Caki2 (cell line): ENCODE measurements at regions not wholly inside any gene's neighbourhood (a gene's known extent, or its start where the extent isn't known, plus 50 kb on each side); places are given as distances from the start of the nearest gene placed in this dataset.
"Not testable (repeated sequence)": the region's sequence is repeated elsewhere in the genome, so short reads cannot be mapped to it uniquely, and the experiment has no call there.

Source experiments
- DNase-seq: peaks from one replicate; pipeline ENCODE4 v3.0.0-alpha.2; 2015; ENCODE audit warnings: low read depth
- in situ Hi-C: cut with HindIII; loops from 2 replicates; pipeline ENCODE4 v1.10.0; 2016; ENCODE audit warnings: low sequenced_read_pairs, low pct_unique_long_range_greater_than_20kb, mixed read lengths

DNA sequence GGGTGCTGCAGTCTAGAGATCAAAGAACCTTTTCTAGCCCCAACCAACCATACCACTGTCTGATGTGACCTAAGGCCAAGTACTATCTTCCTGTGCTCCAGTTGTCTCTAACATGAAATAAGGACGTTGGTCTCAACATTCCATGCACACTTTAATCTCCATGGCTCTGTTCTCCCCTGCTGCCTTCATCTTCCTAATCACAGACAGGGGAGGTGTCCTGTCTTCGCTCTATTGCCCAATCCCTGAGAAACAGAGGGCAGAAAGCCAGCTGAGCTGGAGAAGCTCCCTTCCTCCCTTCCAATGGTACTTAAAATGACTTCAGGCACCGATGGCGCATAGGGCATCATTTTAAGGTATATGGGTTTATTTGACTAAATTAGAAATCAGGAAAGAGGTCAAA lies 148.9 kb upstream of the GNAO1 start:
- in situ Hi-C loops, result no loop called here
- no peak for DNase-seq

DNA sequence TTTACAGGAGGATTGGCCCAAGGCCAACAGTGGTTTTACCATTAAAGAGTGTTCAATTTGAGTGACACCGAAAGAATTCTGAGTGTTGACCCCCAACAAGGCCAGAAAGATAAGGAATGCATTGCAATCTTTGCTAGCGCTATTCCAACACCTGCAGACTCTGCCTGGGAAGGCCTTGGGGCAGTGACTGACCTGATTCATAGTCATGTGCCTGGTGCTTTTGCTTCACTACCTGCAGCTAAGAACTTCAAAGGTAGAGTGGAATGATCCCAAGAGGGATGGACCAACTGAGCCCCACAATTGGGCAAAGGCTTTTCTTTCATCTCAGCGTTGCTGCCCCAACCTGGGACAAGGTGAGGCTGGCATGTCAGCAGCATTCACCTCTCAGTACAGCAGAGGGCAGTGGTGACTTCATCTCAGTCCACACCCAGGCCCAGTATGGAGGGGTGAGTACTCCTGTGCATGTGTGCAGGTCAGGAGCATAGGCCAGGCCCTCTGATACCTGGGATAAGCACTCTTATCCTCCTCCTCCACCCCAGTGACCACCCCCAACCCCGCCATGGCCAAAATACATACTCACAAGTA lies 149.6 kb upstream of the GNAO1 start:
- peak; percentile 1 for DNase-seq
- in situ Hi-C loops, result no loop called here

DNA sequence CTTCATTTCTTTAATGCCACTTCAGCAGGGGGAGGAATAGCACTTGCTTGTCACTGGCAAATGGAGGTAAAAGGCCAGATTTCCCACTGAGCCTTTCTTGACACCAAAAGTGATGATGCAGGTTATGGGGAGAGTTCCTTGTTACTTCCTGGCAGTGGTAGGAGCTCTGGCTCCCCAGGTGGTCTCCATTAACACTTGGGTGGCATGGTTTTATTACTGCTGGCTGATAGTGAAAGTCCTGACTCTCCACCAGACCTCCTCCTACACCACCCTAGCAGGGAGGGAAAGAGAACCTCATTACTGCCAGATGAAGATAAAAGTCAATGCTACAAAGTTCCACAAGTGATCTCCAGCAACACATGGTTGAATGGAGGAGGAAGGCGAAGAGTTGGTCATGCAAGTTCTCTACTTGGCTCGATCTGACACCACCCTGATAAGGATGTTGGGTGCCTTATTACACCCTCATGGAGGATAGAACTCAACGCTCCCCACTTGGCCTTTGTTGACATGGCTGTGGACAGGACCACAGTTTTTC lies 152.7 kb upstream of the GNAO1 start:
- in situ Hi-C loops, result no loop called here
- DNase-seq, result no peak

DNA sequence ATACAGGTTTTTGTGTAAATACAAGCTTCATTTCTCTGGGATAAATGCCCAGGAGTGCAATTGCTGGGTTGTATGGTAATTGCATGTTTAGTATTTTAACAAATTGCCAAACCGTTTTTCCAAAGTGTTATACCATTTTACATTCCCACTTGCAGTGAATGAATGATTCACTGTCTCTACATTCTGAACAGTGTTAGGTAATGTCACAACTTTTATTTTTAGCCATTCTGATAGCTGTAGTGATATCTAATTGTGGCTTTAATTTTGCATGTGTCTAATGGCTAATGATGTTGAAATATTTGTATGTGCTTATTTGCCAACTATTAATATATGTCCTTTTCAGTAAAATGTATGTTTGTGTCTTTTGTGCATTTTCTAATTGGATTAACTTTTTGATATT lies 156.9 kb upstream of the CES5A start:
- no peak for DNase-seq
- in situ Hi-C loops, result no loop called here

DNA sequence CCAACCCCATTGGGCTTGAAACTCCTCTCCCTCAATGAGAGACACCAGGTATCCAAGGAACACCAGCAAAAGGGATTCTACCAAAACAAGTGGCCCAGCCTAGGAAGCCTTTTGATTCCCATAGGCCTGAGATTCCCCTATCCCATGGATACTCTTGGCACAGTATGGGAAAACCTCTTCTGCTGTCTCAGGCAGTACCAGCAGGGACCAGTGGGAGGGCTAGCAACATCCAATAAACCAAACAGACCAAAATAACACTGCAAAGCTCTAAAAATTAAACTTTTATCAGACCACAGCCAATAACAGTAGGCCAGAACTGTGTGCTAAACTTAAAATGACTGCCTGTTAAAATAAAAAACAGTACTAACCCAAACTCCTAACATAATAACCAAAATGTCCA lies 153.9 kb upstream of the CES5A start:
- in situ Hi-C loops, result no loop called here
- no peak for DNase-seq

DNA sequence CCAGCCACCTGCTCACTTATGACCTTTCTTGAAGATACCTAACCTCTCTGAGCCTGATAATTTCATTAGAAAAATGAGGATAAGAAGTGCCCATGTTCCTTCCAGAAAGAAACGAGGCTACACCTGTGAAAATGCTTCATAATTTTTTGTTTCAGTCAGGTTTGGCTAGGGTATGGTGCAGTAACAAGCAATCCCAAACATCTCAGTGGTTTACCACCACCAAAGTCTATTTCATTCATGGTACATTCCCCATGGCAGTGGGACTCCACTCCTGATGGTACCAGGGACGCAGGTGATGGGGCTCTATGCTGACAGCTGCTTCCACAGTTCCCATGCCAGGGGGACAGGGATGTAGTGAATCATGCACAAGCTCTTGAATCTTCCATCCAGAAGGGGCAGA lies 147.6 kb upstream of the CES5A start:
- DNase-seq, result no peak
- in situ Hi-C loops, result no loop called here

DNA sequence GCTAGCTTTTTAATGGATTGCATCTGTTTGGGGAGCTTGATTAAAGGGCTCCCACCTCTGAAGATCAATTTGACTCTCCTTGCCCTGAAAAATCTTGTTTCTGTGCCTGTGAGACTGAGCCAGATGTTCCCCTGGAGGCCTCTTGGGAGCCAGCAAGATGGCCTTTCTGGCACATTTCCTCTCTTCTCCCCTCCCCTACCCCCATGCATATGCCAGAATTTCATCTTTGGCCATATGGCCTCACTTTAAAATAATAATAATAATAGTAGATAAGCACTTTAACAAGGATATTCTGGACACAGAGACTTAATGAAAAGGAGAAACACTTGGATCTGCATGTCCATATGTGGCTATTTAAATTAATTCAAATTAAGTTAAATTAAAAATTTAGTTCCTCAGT lies 144.1 kb upstream of the CES5A start:
- in situ Hi-C loops, result no loop called here
- DNase-seq, result no peak

DNA sequence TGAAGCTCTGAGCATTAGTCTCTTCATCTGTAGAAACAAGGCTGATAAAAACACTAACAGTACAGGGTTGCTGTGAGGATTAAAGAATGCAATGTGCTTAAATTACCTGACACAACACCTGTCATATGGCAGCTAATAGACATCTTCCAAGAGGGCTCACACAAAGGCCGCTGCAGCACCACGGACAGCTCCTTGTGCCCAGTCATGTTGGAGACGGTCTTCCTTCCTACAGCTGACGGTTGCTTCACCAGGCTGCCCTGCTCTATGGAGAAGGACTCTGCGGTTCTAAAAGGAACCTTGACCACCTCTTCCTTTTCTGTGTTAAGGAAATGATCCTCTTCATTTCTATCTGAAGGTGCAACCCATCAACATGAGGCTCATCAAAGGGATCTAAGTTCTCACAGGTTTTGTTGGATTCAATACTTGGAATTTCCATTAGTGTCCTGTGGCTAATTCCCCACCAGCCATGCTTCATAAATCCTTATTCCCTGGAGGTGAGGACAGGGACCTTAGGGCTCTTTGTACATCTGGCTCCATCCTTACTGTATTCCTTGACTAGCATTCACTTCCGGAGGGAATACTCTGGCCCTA lies 138.9 kb upstream of the CES5A start:
- in situ Hi-C loops, result no loop called here
- peak; percentile 16 for DNase-seq

DNA sequence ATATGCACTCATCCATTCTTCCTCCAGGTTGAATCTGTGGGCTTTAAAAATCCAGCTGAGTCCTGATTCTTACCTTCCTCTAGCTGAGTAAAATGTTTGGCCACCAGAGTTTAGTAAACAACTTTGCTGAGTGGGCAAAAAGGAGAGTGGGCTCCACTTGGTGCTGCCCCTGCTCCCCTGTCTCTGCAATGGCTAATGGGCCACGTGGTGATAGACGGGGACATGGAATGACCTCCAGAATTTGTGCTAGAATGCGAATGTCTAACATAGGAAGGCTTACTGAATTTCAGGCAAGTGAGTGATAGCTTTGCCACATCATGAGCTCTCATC lies 137.3 kb upstream of the CES5A start:
- in situ Hi-C loops, result no loop called here
- no peak for DNase-seq

DNA sequence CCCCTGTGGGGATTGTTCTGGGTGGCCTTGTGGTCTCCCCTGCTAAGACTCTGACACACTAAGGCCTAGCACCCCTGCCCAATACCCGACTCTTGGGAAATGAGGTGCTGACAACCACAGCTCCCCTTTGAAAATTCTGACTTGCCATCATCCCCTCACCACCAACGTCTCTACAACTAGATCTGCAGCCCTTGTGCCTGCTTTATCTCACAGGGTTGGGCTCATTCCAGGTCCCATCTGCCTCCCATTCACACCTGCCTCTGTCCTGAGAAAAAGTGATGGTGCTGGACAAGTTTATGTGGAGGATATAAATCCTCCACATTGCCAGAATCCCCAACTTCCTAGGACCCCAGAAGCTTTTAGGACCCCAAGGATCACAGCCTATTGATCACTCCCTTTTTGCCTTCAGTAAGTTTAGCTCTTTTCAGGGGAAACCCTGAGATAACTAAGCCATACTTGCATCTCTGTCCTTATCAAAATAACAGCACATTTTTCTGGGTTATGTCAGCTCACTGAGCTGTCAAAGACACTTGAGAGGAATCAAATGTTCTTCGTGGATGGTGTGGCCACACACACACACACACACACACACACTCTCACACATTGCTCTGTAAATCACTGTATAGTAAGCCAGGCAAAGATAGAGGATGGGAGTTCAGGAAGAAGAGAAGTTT lies 136.8 kb upstream of the CES5A start:
- no peak for DNase-seq
- in situ Hi-C loops, result no loop called here

DNA sequence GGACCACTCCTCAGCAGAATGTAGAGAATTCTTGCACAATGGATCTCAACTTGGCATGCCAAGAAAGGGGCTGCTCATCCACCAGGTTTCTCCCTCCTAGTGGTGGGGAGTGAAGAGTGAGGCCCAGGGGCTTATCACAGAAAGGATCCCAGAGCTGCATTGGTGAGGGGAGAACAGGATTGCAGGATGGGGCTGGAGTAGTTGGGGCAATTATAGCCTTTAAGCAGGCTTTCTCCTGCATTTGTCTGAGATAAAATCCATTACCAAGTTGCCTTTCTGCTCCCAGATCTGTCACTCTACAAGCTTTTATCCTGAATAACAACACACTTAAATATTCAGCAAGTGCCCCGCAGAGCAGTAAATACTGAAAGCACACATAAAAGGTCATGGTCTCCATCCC lies 130.8 kb upstream of the CES5A start:
- in situ Hi-C loops, result no loop called here
- no peak for DNase-seq

DNA sequence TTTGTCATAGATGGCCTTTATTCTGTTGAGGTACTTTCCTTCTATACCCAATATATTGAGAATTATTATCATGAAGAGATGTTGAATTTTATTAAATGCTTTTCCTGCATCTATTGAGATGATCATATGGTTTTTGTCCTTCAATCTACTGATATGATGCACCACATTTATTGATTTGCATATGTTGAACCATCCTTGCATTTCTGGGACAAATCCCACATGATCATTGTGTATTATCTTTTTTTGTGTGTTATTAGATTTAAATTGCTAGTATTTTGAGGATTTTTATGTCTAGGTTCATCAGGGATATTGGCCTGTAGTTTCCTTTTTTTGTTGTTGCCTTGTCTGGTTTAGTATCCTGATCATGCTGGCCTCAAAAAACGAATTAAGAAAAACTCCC lies 124.5 kb upstream of the CES5A start:
- in situ Hi-C loops, result no loop called here
- DNase-seq, result no peak

DNA sequence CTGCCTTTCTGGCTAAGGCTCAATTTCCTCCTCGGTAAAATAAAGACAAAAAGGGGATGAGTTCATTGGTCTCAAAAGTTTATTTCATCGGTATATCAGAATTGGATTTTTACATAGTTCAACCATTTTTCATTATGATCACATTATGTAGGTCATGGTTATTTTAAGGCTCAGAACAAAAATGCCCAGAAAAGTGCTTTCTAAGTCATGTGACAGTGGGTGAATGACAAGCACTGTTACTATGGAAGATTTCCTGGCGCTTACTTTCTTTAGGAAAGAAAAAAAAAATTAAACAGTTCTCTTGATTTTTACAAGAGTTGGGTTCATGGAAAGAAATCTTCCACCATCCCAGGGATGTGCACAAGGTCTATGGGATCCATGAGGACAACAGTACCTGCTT lies 117.9 kb upstream of the CES5A start:
- DNase-seq, result no peak
- in situ Hi-C loops, result no loop called here

DNA sequence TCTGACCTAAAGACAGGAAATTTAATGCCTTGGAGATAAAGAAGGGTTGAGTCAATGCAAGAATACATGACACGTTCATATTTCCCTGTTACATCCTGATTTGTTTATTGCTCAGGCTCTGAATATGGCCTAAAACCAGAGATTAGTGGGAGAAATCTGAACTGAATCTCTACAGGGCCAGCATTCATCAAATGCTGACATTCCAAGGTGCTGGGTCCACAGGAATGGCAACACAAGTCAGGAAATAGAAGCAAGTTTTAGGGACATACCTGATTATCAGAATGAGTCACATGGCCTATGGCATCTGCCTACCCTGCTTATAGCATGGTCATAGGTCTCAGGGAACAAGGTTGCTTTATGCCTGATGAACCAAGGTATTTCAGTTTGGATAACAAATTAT lies 117.4 kb upstream of the CES5A start:
- in situ Hi-C loops, result no loop called here
- no peak for DNase-seq

DNA sequence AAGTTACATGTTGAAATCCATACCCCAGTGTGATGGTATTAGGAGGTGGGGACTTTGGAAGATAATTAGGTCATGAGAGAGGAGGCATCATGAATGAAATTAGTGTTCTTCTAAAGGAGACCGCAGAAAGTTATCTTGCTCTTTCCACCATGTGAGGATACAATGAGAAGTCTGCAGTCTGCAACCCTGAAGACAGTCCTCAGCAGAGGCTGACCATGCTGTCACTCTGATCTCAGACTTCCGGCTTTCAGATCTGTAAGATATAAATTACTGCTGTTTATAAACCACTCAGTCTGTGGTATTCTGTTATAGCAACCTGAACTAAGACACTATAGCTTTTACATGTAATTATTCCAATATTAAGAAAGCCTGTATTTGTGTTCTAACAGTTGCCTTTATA lies 116.7 kb upstream of the CES5A start:
- DNase-seq, result no peak
- in situ Hi-C loops, result no loop called here

DNA sequence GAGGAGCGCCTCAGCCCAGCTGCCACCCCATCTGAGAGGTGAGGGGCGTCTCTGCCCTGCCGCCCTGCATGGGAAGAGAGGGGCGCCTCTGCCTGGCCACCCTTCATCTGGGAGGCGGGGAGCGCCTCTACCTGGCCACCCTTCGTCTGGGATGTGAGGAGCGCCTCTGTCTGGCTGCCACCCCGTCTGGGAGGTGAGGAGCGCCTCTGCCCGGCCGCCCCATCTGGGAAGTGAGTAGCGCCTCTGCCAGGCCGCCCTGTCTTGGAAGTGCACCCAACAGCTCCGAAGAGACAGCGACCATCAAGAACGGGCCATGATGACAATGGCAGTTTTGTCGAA lies 114.4 kb upstream of the CES5A start:
- in situ Hi-C loops, result no loop called here
- DNase-seq, result no peak

DNA sequence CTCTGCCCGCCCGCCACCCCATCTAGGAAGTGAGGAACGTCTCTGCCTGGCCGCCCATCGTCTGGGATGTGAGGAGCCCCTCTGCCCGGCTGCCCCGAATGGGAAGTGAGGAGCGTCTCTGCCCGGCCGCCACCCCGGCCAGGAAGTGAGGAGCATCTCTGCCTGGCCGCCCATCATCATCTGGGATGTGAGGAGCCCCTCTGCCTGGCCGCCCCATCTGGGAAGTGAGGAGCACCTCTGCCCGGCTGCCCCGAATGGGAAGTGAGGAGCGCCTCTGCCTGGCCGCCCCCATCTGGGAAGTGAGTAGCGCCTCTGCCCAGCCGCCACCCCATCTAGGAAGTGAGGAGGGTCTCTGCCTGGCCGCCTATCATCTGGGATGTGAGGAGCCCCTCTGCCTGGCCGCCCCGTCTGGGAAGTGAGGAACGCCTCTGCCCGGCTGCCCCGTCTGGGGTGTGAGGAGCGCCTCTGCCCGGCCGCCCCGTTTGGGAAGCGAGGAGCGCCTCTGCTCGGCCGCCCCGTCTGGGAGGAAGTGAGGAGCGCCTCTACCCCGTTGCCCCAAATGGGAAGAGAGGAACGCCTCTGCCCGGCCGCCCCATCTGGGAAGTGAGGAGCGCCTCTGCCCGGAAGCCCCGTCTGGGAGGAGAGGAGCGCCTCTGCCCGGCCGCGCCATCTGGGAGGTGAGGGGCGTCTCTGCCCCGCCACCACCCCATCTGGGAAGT lies 113.8 kb upstream of the CES5A start:
- DNase-seq, in situ Hi-C loops: not testable (repeated sequence)

DNA sequence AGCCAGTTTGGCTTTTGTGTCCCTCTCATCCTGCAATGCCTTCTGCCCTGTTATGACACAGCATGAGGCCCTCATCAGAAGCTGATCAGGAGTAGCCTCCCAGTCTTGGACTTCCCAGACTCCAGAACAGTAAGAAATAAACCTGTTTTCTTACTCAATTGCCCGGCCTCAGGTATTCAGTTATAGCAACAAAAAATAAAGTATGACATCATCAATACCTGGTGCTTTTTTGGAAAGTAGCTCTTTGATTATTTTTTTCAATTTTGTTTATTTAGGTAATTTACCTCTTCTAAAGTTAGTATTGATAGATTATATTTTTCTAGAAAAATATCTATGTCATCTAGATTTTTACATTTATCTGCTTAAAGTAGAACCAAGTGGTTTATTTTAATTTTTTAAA lies 112.8 kb upstream of the CES5A start:
- in situ Hi-C loops, result no loop called here
- DNase-seq, result no peak

DNA sequence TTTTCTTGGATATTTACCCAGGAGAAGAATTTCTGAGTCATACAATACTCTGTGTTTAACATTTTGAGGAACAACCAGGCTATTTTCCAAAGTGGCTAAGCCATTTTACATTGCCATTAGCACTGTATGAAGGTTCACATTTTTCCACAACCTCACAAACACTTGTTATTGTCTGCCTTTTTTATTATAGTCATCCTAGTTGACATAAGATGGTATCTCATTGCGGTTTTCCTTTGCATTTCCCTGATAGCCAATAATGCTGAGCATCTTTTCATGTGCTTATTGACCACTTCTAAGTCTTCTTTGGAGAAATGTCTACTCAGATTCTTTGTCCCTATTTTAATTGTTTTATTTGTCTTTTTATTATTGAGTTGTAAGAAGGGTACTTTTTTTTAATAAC lies 107.4 kb upstream of the CES5A start:
- no peak for DNase-seq
- in situ Hi-C loops, result no loop called here

DNA sequence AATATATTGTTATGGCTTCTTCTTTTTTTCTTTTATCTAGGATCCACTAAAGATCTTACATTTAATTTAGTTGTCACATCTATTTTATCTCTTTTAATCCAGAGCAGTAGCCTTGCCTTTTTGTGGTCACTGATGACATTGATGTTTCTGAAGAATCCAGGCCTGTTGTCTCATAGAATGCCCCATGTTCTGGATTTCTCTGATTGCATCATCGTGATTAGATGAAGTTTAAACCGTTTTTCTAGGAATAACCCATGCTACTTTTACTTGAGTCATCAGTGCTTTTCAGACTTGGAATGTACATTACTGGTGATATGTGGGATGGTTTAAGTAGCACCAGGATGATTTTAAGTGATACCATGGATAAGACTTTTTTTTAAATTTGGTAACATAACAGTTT lies 106.4 kb upstream of the CES5A start:
- DNase-seq, result no peak
- in situ Hi-C loops, result no loop called here
